Activated naive CD4-positive, alpha-beta T cell treated with anti-CD3 and anti-CD28 coated beads for 36 hours (primary cell): ENCODE measurements at regions not wholly inside any gene's neighbourhood (a gene's known extent, or its start where the extent isn't known, plus 50 kb on each side); places are given as distances from the start of the nearest gene placed in this dataset.

Source experiments
- CTCF ChIA-PET: fragments of 350-600 bp; sonication (Branson Sonifier 250); formaldehyde crosslinking; loops from one replicate; lab custom pipeline; 2021; ENCODE audit warnings: antibody characterized with exemption; lab: Charles Lee
- DNase-seq: peaks from one replicate; pipeline ENCODE4 v3.0.0-alpha.2; 2020
- H3K27ac Mint-ChIP-seq: one replicate; pipeline ENCODE4 v1.8.0; 2021; ENCODE audit warnings: mild to moderate bottlenecking, mixed read lengths
- H3K27me3 Mint-ChIP-seq: one replicate; pipeline ENCODE4 v1.8.0; 2021; ENCODE audit warnings: low read depth, mixed read lengths
- H3K36me3 Mint-ChIP-seq: one replicate; pipeline ENCODE4 v1.8.0; 2021; ENCODE audit warnings: low read depth, mixed read lengths
- H3K4me1 Mint-ChIP-seq: one replicate; pipeline ENCODE4 v1.8.0; 2021; ENCODE audit warnings: low read depth, mixed read lengths
- H3K4me3 Mint-ChIP-seq: one replicate; pipeline ENCODE4 v1.8.0; 2021; ENCODE audit warnings: mild to moderate bottlenecking, moderate library complexity, mixed read lengths
- H3K9me3 Mint-ChIP-seq: one replicate; pipeline ENCODE4 v1.8.0; 2021; ENCODE audit warnings: mixed read lengths
- intact Hi-C: fragments of 100-400 bp; cut with micrococcal nuclease; formaldehyde crosslinking; loops from one replicate; pipeline ENCODE4 v1.15.1; 2023

DNA sequence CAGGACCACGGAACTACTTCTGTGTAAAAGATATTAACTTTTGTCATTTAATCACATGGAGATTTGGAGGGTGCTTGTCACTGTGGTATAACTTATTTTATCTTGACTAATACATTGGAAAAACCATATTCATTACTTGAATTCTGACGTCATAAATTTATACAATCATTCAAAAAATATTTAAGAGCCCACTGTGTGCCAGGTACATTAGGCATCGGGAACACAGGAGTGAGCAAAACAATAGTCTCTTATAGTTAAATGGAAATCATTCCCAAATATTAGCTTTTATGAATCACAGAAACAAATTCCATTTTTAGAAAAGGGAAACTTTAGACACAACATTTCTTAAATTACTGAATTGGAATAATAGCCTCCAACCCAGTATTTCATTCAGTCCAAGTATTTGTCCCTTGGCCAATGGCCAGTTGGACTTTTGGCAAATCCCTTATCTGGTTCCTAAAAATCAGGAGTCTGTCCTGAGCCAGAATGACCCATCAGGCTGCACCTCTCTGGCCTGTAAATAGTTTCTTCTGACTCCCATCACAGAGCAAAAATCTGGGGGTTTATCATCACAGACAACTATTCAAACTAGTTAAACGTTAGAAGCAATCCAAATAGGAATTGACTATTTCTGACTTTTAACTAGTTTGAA lies 104.3 kb upstream of the FSTL4 start:
- Mint-ChIP-seq H3K9me3 (peaks cover 11% of the 10 kb centered on the region), H3K27me3 (peaks cover 2% of the 10 kb centered on the region), H3K4me1 (no peaks in the 10 kb centered on the region), H3K4me3 (no peak overlapping the region), H3K36me3 (no peaks in the 10 kb centered on the region), H3K27ac (no peak overlapping the region)
- DNase-seq, result no peak
- intact Hi-C loops, result no loop called here
- CTCF ChIA-PET, result no interaction called here

DNA sequence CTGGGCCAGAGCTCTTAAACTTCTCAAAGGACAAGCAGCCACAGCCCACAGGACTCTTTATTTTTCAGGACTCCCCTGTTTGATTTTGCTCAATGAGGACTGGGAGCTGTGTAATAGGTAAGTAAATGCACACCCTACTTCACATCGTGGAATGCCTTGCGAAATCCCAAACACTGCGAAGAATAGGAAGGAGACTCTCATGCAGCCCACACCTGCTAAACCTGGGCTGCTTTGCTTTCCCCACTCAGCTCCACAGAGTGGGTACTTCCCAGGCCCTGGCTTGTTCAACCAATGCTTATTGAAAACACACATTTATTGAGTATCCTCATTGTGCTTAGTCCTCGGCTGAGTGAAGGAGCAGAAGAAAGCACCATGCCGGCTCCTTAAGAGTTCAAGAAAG lies 103.3 kb upstream of the FSTL4 start:
- intact Hi-C loops, result no loop called here
- Mint-ChIP-seq H3K27me3 (peaks cover 2% of the 10 kb centered on the region), H3K27ac (no peak overlapping the region), H3K4me3 (no peak overlapping the region), H3K4me1 (no peaks in the 10 kb centered on the region), H3K9me3 (peaks cover 3% of the 10 kb centered on the region), H3K36me3 (no peaks in the 10 kb centered on the region)
- CTCF ChIA-PET, result no interaction called here
- DNase-seq, result no peak

DNA sequence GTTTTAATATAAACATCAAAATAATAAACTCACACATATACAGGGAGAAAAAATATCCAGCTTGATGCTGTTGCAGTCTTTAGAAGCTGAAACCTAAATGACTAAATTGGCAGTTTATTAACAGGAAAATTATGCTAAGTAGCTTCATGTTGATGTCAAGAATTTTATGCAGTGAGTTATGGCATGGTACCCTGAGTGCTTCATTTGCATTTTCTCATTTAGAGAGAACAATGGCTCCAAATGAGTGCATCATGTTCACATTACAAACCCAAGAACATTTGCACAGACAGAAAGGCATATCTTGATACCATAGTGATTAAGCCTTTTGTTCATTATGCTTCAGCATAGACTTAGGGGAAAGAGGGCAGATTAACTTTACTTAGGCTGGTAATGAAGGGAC lies 102.9 kb upstream of the FSTL4 start:
- Mint-ChIP-seq H3K9me3 (no peaks in the 10 kb centered on the region), H3K27me3 (peaks cover 2% of the 10 kb centered on the region), H3K4me1 (no peaks in the 10 kb centered on the region), H3K36me3 (no peaks in the 10 kb centered on the region), H3K4me3 (no peak overlapping the region), H3K27ac (no peak overlapping the region)
- intact Hi-C loops, result no loop called here
- CTCF ChIA-PET, result no interaction called here
- no peak for DNase-seq

DNA sequence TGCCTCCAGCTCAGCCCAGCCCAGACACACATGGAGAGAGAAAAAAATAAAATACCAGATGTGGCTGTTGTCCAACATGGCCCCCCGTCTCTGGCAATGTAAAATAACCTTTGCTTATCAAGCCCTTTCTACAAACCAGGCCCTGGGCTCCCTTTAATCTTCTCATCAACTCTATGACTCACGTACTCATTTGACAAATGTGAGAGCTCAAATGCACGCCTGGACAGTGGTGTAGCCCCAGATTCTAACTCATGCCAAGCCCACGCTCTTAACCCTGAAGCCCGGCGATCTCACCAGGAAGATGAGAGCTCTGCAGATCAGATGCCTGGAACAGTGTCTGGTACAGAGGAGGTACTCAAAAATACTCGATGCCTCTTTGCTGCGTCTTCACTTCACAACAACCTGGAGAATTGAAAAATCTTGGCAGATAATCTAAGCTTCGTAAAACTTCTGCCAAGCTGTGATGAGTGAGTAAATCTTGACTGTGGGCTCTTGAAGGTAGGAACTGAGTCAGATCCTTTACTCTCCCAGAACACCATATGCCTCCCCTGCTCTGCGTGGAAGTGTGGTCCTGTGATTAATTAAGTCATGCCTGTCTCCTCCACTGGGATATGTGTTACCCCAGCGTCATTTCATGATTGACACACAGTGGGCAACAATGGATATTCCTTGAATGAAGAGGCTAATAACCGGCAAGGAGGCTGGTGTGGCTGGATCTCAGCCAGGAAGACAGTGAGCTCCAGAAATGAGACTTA lies 102.0 kb upstream of the FSTL4 start:
- Mint-ChIP-seq H3K4me3 (no peak overlapping the region), H3K36me3 (no peaks in the 10 kb centered on the region), H3K4me1 (no peaks in the 10 kb centered on the region), H3K27me3 (peaks cover 2% of the 10 kb centered on the region), H3K27ac (no peak overlapping the region), H3K9me3 (no peaks in the 10 kb centered on the region)
- DNase-seq, result no peak
- intact Hi-C loops, result no loop called here
- CTCF ChIA-PET, result interaction anchor here (0.6 kb wide), 1 partner anchor 322 kb away, joined by 3 read pairs; no protein-coding TSS in a partner anchor

DNA sequence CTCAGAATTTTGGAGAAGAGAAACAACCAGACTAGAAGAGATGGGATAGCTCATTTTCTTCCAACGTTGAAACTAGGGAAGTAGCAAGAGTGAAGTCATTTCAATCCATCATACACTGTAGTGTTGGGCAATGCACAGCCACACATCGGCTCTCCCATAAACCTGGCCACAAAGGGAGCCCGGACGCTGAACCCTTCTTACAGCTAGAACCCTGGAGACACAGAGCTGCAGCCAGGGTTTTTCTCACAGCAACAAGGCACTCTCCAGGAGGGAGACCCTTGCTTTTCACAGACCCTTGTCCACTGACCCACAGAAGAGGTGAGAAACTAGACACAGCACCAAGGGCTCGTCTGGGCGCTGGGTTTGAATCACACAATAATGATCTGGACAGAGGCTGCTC lies 101.4 kb upstream of the FSTL4 start:
- intact Hi-C loops, result no loop called here
- CTCF ChIA-PET, result interaction anchor here (0.6 to 1.8 kb wide), 2 partner anchors 290 to 322 kb away, joined by 3 read pairs; no protein-coding TSS in a partner anchor

DNA sequence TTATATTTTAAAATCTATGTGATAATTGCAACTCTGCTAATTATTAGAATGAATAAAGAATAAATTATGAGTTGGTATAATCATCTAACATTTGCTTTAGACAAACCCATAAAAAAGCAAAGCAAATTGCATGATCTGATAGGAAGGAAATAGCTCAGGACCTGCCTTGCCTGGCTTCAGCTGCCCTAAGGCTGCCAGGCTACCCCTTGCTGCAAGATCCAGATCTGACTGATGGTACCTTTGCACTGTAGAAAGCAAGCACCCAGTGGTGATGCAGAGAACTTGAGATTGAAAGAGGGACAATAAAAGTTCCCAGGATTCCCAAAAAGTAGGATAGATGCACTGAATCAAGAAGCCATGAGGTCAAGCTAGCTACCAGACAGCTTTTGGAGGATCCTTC lies 100.9 kb upstream of the FSTL4 start:
- Mint-ChIP-seq H3K27me3 (peaks cover 2% of the 10 kb centered on the region), H3K4me1 (no peaks in the 10 kb centered on the region), H3K27ac (no peak overlapping the region), H3K4me3 (no peak overlapping the region), H3K36me3 (no peaks in the 10 kb centered on the region), H3K9me3 (no peaks in the 10 kb centered on the region)
- DNase-seq, result no peak
- intact Hi-C loops, result no loop called here
- CTCF ChIA-PET, result interaction anchor here (0.6 to 1.8 kb wide), 2 partner anchors 290 to 593 kb away, joined by 3 to 4 read pairs; no protein-coding TSS in a partner anchor

More for the DNA sequence above, 101.4 kb upstream of the FSTL4 start:
- Mint-ChIP-seq H3K4me3 (no peak overlapping the region), H3K27me3 (peaks cover 2% of the 10 kb centered on the region), H3K36me3 (no peaks in the 10 kb centered on the region), H3K9me3 (no peaks in the 10 kb centered on the region), H3K27ac (no peak overlapping the region), H3K4me1 (no peaks in the 10 kb centered on the region)
- no peak for DNase-seq

DNA sequence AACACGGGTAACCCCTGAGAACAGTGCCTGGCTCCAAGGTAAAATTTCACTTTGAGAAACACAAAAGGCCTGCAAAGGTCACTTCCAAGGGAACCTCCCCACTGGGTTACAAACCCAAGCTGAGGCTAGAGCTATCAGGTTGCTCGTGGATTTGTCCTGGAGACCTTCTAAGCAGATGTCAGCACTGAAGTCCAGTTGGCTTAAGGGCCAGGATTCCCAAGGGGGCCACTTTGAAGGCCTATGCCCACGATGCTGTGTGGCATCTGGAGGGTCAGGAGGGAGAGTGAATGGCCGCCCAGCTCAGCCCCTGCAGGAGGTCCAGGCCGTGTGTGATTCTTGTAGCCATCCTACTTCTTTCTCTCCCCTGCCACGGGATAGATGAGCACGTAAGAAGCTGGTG lies 100.2 kb upstream of the FSTL4 start:
- intact Hi-C loops, result no loop called here
- no peak overlapping the region for H3K27ac Mint-ChIP-seq
- H3K4me1 Mint-ChIP-seq, result no peaks in the 10 kb centered on the region
- H3K4me3 Mint-ChIP-seq, result no peak overlapping the region
- H3K36me3 Mint-ChIP-seq, result no peaks in the 10 kb centered on the region
- CTCF ChIA-PET, result interaction anchor here (0.6 to 1.8 kb wide), 3 partner anchors 84 to 593 kb away, joined by 3 to 4 read pairs (median 3); no protein-coding TSS in a partner anchor
- DNase-seq, result no peak
- no peaks in the 10 kb centered on the region for H3K9me3 Mint-ChIP-seq
- H3K27me3 Mint-ChIP-seq, result peaks cover 2% of the 10 kb centered on the region

DNA sequence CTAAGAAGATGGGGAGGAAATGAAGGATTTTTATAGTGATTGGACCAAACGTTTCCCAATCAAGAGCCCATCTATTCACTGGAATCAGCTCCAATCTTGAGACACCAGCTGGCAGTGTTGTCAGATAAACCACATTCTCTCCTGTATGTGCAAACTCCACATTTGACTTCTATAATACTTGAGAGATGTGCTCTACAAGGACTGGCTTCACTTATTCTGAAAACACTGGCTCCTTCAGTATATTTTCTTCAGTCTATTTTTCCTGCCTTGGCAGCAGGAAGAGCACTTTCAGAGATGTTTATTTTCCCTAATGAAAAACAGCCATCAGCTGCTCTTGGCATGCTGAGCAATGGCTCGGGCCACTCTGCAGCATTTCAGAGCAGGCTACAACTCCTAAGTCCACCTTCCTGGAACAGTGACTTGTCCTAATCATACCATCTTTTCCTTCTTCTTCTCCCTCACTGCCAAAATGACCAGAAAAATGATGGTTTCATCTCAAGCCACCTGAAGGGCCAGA lies 96.9 kb upstream of the FSTL4 start:
- Mint-ChIP-seq H3K9me3 (no peaks in the 10 kb centered on the region), H3K27me3 (no peaks in the 10 kb centered on the region), H3K4me1 (no peaks in the 10 kb centered on the region), H3K4me3 (no peak overlapping the region), H3K27ac (no peak overlapping the region), H3K36me3 (no peaks in the 10 kb centered on the region)
- intact Hi-C loops, result no loop called here
- DNase-seq, result no peak
- CTCF ChIA-PET, result no interaction called here

DNA sequence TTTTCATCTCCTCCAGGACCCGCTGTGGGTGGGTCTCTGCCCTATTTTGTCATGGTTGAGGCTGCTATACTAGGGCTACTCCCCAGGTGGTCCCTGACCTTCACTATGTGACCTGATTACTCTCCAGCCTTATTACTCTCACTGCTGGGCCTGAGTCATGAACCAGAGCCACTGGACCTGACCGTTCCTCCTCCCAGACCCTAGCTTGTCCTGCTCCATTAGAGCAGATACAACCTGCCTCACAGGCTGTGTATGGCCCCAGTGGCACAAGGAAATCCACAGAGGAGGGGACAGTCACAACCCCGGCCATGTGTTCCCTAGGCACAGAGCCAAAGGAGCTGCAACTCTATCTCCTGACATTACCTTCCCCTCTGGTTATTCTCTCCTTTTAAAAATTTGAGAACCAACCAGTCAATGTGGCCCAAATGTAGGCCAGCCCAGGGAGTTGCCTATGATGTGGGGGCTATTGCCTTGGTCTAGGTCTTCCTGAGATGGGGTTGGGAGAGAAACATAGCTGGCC lies 96.0 kb upstream of the FSTL4 start:
- Mint-ChIP-seq H3K36me3 (no peaks in the 10 kb centered on the region), H3K4me1 (no peaks in the 10 kb centered on the region), H3K4me3 (no peak overlapping the region), H3K9me3 (no peaks in the 10 kb centered on the region), H3K27me3 (no peaks in the 10 kb centered on the region), H3K27ac (no peak overlapping the region)
- intact Hi-C loops, result no loop called here
- CTCF ChIA-PET, result no interaction called here
- no peak for DNase-seq

DNA sequence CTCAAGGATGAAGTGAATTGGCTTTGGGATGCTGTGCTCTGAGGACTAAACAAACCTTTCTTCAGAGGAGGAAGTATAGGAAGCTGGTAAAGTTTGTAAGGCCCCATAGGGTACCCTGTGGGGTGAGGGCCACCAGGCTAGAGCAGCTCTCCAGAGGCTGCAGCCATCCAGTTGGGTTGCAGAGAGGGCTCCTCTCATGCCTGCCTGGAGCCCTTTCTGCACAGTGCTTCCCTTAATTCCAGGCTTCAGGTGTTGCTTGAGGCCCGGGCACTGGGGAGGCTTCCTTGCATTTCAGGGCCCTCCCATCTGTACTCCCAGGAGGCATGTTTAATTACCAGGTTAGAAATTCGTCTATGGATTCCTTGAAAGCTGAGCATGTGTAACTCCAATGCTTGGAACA lies 95.3 kb upstream of the FSTL4 start:
- H3K9me3 Mint-ChIP-seq, result no peaks in the 10 kb centered on the region
- no peaks in the 10 kb centered on the region for H3K4me1 Mint-ChIP-seq
- H3K27ac Mint-ChIP-seq, result no peak overlapping the region
- no peak overlapping the region for H3K4me3 Mint-ChIP-seq
- no peaks in the 10 kb centered on the region for H3K27me3 Mint-ChIP-seq
- intact Hi-C loops, result no loop called here
- H3K36me3 Mint-ChIP-seq, result no peaks in the 10 kb centered on the region
- CTCF ChIA-PET, result no interaction called here
- DNase-seq, result no peak

DNA sequence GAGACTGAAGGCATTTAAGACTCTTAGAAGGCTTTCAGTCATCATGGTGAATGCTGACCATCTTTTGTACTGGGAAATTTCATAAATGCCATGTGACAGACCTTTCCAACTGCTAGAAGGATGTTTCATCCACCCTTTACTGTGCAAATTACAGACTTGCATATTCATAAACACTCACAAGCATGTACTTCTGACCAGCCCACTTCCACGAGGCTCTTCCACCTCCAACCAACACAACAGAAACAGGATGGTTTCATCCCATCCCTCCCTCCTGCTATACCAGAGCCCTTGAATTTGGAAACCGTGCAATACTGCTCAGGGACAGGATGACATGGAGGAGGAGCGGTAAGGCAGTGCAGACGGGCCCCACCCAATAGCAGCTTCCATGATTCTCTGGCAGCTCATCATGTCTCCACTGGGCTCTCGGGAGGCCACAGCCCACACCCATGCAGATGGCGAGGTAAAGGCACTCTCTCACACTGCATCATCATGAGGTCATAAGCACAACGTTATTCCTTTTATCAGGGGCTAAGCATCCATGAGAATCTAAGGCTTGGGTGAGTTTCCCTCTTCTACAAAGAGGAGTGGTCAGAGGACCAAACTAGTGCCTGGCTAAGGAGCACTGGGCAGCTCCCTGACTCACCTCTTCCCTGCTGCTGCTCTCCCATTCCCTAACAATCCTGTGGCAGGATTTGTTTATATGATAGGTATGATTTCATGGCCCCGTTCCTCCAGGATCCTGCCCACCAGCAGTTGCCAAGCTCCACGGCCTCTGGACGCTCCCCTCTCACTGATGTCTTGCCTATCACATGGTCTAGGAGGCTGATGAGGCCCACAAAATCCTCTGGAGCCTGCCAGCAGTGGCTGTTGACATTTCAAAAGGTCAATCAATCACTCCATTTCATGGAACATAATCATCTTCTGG lies 94.4 kb upstream of the FSTL4 start:
- DNase-seq, result no peak
- CTCF ChIA-PET, result no interaction called here
- no peaks in the 10 kb centered on the region for H3K9me3 Mint-ChIP-seq
- H3K36me3 Mint-ChIP-seq, result no peaks in the 10 kb centered on the region
- intact Hi-C loops, result no loop called here
- H3K4me1 Mint-ChIP-seq, result no peaks in the 10 kb centered on the region
- H3K27ac Mint-ChIP-seq, result no peak overlapping the region
- H3K4me3 Mint-ChIP-seq, result no peak overlapping the region
- H3K27me3 Mint-ChIP-seq, result no peaks in the 10 kb centered on the region

DNA sequence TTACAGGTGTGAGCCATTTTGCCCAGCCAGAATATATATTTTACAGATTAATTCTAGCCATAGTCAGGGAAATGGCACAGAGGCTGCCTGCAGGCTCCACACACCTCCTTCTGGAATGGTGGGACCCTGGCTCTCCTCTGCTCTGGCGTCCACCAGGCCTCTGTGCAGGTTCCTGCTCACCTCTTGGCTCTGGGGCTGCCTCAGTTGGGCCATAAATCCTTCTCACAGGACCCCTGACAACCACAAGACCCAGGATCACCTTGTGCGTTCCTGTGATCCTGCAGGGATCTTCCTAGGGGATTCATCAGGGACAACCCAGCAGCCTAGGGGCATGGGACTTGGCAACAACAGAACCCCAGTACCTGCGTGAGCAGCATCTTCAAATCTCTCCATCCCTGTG lies 93.0 kb upstream of the FSTL4 start:
- Mint-ChIP-seq H3K27ac (no peak overlapping the region), H3K36me3 (no peaks in the 10 kb centered on the region), H3K4me1 (peaks cover under 1% of the 10 kb centered on the region), H3K9me3 (no peaks in the 10 kb centered on the region), H3K4me3 (no peak overlapping the region), H3K27me3 (no peaks in the 10 kb centered on the region)
- CTCF ChIA-PET, result no interaction called here
- intact Hi-C loops, result no loop called here
- DNase-seq, result no peak
